Transverse colon (tissue), 4 donors: ENCODE measurements at regions not wholly inside any gene's neighbourhood (a gene's known extent, or its start where the extent isn't known, plus 50 kb on each side); places are given as distances from the start of the nearest gene placed in this dataset.

Experiments
- CTCF ChIP-seq, 5 experiments: fragments of 200-600 bp in 3 of 5; fragments of 450-650 bp in 2 of 5; sonication (generic) in 3 of 5; IDR thresholded peaks; 1 replicate in 2 of 5; 2 replicates in 3 of 5; pipeline ENCODE4 v1.5.1; 2016 to 2017; ENCODE audit warnings: antibody characterized with exemption in 5 of 5, inconsistent platforms in 3 of 5, mild to moderate bottlenecking in 2 of 5, moderate library complexity in 1 of 5
- POLR2A ChIP-seq: fragments of 450-650 bp; IDR thresholded peaks from one replicate; pipeline ENCODE4 v1.6.1; 2016; ENCODE audit warnings: antibody characterized with exemption, mild to moderate bottlenecking, moderate library complexity
- POLR2AphosphoS5 ChIP-seq, 3 donors: sonication (generic); formaldehyde crosslinking; IDR thresholded peaks; one replicate each; pipeline ENCODE4 v1.6.1; 2016; ENCODE audit warnings: antibody characterized with exemption in 3 of 3

DNA sequence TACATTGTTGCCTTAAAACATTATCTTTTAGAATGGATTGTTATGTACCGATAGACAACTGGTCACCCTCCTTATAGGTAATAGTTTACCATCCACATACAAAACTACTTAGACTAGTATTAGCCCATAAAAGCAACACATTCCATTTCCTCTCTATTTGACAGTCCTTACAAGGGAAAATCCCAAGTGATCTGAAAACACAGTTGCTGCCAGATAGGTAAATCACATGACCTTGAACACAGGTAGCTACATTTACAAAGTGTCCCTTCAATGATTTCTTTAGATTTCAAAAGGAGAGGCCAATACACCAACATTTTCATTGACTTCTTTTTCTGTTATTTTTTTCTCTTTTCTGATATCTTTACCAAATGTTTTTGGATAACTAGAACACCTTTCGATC lies 102.9 kb upstream of the SMYD2 start:
- TF ChIP-seq POLR2AphosphoS5 (IDR thresholded peaks at IDR 0.05) (no peak), CTCF (IDR thresholded peaks at IDR 0.05) (no peak), POLR2A (no peak)
